Tibial nerve (tissue), 4 donors: ENCODE measurements at regions not wholly inside any gene's neighbourhood (a gene's known extent, or its start where the extent isn't known, plus 50 kb on each side); places are given as distances from the start of the nearest gene placed in this dataset.

Source experiments
- CTCF ChIP-seq, 5 experiments: fragments of 200-600 bp in 3 of 5; fragments of 450-650 bp in 2 of 5; sonication (generic) in 3 of 5; IDR thresholded peaks; one replicate each; pipeline ENCODE4 v1.5.1; 2016 to 2019; ENCODE audit warnings: antibody characterized with exemption in 5 of 5, mild to moderate bottlenecking in 3 of 5, moderate library complexity in 2 of 5
- EP300 ChIP-seq, 2 donors: sonication (generic); formaldehyde crosslinking; IDR thresholded peaks; one replicate each; pipeline ENCODE4 v1.6.1; 2017; ENCODE audit warnings: antibody characterized with exemption in 2 of 2, mild to moderate bottlenecking in 1 of 2
- POLR2A ChIP-seq, 2 donors: fragments of 450-650 bp; IDR thresholded peaks; one replicate each; pipeline ENCODE4 v1.6.1; 2017; ENCODE audit warnings: antibody characterized with exemption in 2 of 2, mild to moderate bottlenecking in 2 of 2, moderate library complexity in 2 of 2

- TF ChIP-seq CTCF (IDR thresholded peaks at IDR 0.05): no peak
- TF ChIP-seq POLR2A (IDR thresholded peaks at IDR 0.05): no peak
- no peak for TF ChIP-seq EP300 (IDR thresholded peaks at IDR 0.05)
Observed at GRCh38 chr6:9957215-9957759, 457.6 kb downstream of the TFAP2A start.
